ENCODE measurements at regions not wholly inside any gene's neighbourhood (a gene's known extent, or its start where the extent isn't known, plus 50 kb on each side); places are given as distances from the start of the nearest gene placed in this dataset.

DNA sequence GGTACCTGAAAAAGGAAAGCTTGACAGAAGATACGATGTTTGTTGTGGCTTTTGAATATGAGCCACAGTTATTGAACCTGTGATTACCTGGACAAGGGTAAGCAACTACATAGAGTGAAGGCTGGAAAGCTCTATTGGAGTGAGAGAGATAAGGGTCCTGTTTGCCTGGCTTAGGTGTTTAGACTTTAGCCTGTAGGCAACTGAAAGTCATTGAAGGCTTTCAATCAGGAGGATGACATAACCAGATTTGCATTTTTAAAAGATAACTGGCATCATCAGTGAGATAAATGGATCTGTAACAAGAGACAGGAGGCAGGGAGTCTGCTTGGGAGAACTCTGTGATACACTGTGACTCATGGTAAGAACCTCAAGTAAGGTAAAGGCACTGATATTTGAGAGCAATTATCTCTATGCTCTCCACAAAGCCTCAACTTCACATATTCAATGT, 128.9 kb upstream of the SOX5 start:
- Mint-ChIP-seq H3K4me3 (no peak overlapping the region), H3K27ac (no peak overlapping the region)

GRCh38 chr12:24077161-24077560, 127.7 kb upstream of the SOX5 start:
- Mint-ChIP-seq H3K4me3 (no peak overlapping the region), H3K27me3 (ENCODE audit: low read depth) (no peaks in the 10 kb centered on the region)

More for the DNA sequence above, 128.9 kb upstream of the SOX5 start:
- DNase-seq (ENCODE audit: low spot score), result no peak
- H3K36me3 Mint-ChIP-seq (ENCODE audit: low read depth), result no peaks in the 10 kb centered on the region
- no peaks in the 10 kb centered on the region for H3K4me1 Mint-ChIP-seq (ENCODE audit: low read depth)
- no peaks in the 10 kb centered on the region for H3K27me3 Mint-ChIP-seq (ENCODE audit: low read depth)
- H3K9me3 Mint-ChIP-seq, result peaks cover 3% of the 10 kb centered on the region

GRCh38 chr12:24075650-24076049, 126.2 kb upstream of the SOX5 start:
- Mint-ChIP-seq H3K27me3 (ENCODE audit: low read depth) (no peaks in the 10 kb centered on the region), H3K9me3 (peaks cover 3% of the 10 kb centered on the region), H3K4me1 (ENCODE audit: low read depth) (no peaks in the 10 kb centered on the region), H3K27ac (no peak overlapping the region), H3K4me3 (no peak overlapping the region), H3K36me3 (ENCODE audit: low read depth) (no peaks in the 10 kb centered on the region)
- no peak for DNase-seq (ENCODE audit: low spot score)

More at GRCh38 chr12:24077161-24077560, 127.7 kb upstream of the SOX5 start:
- DNase-seq (ENCODE audit: low spot score), result no peak
- H3K27ac Mint-ChIP-seq, result no peak overlapping the region
- peaks cover 3% of the 10 kb centered on the region for H3K9me3 Mint-ChIP-seq
- no peaks in the 10 kb centered on the region for H3K4me1 Mint-ChIP-seq (ENCODE audit: low read depth)
- H3K36me3 Mint-ChIP-seq (ENCODE audit: low read depth), result no peaks in the 10 kb centered on the region

DNA sequence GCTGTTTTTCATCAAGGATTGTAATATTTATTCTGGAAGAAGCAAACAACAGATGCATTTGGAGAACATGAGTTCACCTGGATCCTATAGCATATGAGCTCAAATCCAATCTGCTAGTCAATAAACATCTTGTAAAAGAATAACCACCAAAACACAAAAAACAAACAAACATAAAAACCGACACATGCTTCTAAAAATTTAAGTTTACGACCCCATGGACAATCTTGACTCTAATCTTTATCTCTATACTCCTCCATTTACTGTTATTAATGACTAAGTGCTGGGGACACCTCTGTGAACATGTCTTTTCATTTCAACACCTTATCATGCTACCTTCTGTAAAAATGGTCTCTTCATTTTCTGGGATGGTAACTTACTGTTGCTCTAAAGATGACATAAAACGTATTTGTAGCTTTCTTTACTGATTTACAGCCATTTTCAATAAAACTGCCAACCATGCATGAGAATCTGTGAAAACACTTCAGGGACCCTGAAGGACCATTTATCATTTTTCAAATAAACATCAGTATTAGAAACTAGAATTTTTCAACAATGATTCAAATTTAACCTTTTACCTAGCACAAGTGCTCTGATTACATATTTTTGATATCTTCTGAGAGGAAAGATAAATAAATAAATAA, 123.8 kb upstream of the SOX5 start:
- no peak overlapping the region for H3K4me3 Mint-ChIP-seq
- no peak overlapping the region for H3K27ac Mint-ChIP-seq
- H3K27me3 Mint-ChIP-seq (ENCODE audit: low read depth), result no peaks in the 10 kb centered on the region
- H3K36me3 Mint-ChIP-seq (ENCODE audit: low read depth), result no peaks in the 10 kb centered on the region
- DNase-seq (ENCODE audit: low spot score), result no peak
- peaks cover 3% of the 10 kb centered on the region for H3K9me3 Mint-ChIP-seq
- no peaks in the 10 kb centered on the region for H3K4me1 Mint-ChIP-seq (ENCODE audit: low read depth)

GRCh38 chr12:24072302-24072701, 122.8 kb upstream of the SOX5 start:
- Mint-ChIP-seq H3K36me3 (ENCODE audit: low read depth) (no peaks in the 10 kb centered on the region), H3K4me1 (ENCODE audit: low read depth) (no peaks in the 10 kb centered on the region), H3K27ac (no peak overlapping the region), H3K4me3 (no peak overlapping the region), H3K27me3 (ENCODE audit: low read depth) (no peaks in the 10 kb centered on the region), H3K9me3 (peaks cover 2% of the 10 kb centered on the region)
- DNase-seq (ENCODE audit: low spot score), result no peak

DNA sequence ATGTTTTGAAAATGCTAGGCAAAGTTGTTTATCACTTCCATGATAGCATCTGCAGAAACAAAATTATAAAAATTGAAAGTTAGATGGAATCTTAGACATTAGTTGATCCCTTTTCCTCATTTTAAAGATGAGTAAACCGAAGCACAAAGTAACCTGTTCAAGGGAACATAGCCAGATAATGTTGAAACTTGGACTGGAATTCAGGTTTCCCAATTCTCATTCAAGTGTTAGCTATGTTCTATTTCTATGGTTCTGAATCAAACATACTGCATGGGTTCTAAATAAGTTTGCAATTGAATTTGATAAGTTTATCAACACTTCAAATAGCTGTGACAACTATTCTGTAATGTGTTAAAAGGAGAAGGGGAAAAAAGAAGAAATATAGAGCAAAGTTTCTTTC, 122.4 kb upstream of the SOX5 start:
- no peaks in the 10 kb centered on the region for H3K27me3 Mint-ChIP-seq (ENCODE audit: low read depth)
- no peak overlapping the region for H3K27ac Mint-ChIP-seq
- no peak overlapping the region for H3K4me3 Mint-ChIP-seq
- H3K4me1 Mint-ChIP-seq (ENCODE audit: low read depth), result no peaks in the 10 kb centered on the region
- DNase-seq (ENCODE audit: low spot score), result no peak
- no peaks in the 10 kb centered on the region for H3K36me3 Mint-ChIP-seq (ENCODE audit: low read depth)
- no peaks in the 10 kb centered on the region for H3K9me3 Mint-ChIP-seq

GRCh38 chr12:24069532-24070395, 120.3 kb upstream of the SOX5 start:
- H3K36me3 Mint-ChIP-seq (ENCODE audit: low read depth), result no peaks in the 10 kb centered on the region
- H3K9me3 Mint-ChIP-seq, result no peaks in the 10 kb centered on the region
- H3K4me1 Mint-ChIP-seq (ENCODE audit: low read depth), result no peaks in the 10 kb centered on the region
- H3K27me3 Mint-ChIP-seq (ENCODE audit: low read depth), result no peaks in the 10 kb centered on the region
- H3K27ac Mint-ChIP-seq, result no peak overlapping the region
- H3K4me3 Mint-ChIP-seq, result no peak overlapping the region
- no peak for DNase-seq (ENCODE audit: low spot score)

DNA sequence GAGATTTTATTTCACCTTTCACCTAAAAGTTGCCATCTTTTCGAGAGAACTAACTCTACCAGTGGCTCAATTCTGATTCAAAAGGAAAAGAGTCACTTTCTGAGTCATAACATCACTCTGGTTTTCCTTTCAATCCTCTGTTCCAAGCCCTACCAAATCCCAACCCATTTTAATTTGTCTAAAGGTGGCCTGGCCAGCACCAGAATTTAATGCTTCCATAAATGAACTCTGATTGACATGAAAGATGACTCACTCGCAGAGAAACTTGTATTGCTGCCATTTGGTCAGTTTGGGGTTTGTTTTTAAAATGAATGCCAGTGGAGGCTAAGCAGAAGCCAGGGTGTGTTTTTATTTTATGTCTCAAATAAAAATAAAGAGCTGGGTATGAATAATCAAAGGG, 117.4 kb upstream of the SOX5 start:
- Mint-ChIP-seq H3K4me1 (ENCODE audit: low read depth) (no peaks in the 10 kb centered on the region), H3K36me3 (ENCODE audit: low read depth) (no peaks in the 10 kb centered on the region), H3K4me3 (no peak overlapping the region), H3K9me3 (no peaks in the 10 kb centered on the region), H3K27me3 (ENCODE audit: low read depth) (no peaks in the 10 kb centered on the region), H3K27ac (no peak overlapping the region)
- DNase-seq (ENCODE audit: low spot score), result no peak

- Mint-ChIP-seq H3K9me3 (no peaks in the 10 kb centered on the region), H3K4me3 (no peak overlapping the region), H3K36me3 (ENCODE audit: low read depth) (no peaks in the 10 kb centered on the region), H3K27me3 (ENCODE audit: low read depth) (no peaks in the 10 kb centered on the region), H3K4me1 (ENCODE audit: low read depth) (no peaks in the 10 kb centered on the region), H3K27ac (no peak overlapping the region)
- no peak for DNase-seq (ENCODE audit: low spot score)
Measured at GRCh38 chr12:24066097-24066496, 116.6 kb upstream of the SOX5 start.

- H3K4me1 Mint-ChIP-seq (ENCODE audit: low read depth), result no peaks in the 10 kb centered on the region
- no peaks in the 10 kb centered on the region for H3K36me3 Mint-ChIP-seq (ENCODE audit: low read depth)
- no peak overlapping the region for H3K4me3 Mint-ChIP-seq
- H3K27me3 Mint-ChIP-seq (ENCODE audit: low read depth), result no peaks in the 10 kb centered on the region
- H3K27ac Mint-ChIP-seq, result no peak overlapping the region
- no peaks in the 10 kb centered on the region for H3K9me3 Mint-ChIP-seq
- no peak for DNase-seq (ENCODE audit: low spot score)
Measured at GRCh38 chr12:24062642-24063245, 113.3 kb upstream of the SOX5 start.

DNA sequence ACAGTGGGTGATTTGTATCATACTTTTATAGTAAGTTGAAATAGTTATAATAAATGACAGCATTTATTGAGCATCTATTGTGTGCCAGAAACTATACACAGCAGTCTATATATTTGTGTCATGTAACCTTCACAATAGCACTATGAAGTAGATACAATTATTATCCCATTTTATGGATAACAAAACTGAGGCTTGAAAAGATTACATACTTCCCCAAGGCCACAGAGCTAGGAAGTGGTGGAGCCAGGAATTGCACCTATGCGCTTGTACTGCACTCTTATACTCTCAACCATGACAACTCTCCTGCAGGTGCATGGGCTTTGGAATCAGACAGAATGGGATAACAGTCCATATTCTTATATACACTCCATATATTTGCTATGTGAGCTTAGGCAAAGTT, 110.6 kb upstream of the SOX5 start:
- Mint-ChIP-seq H3K9me3 (no peaks in the 10 kb centered on the region), H3K27ac (no peak overlapping the region), H3K4me1 (ENCODE audit: low read depth) (no peaks in the 10 kb centered on the region), H3K4me3 (no peak overlapping the region), H3K36me3 (ENCODE audit: low read depth) (no peaks in the 10 kb centered on the region), H3K27me3 (ENCODE audit: low read depth) (no peaks in the 10 kb centered on the region)
- DNase-seq (ENCODE audit: low spot score), result no peak

DNA sequence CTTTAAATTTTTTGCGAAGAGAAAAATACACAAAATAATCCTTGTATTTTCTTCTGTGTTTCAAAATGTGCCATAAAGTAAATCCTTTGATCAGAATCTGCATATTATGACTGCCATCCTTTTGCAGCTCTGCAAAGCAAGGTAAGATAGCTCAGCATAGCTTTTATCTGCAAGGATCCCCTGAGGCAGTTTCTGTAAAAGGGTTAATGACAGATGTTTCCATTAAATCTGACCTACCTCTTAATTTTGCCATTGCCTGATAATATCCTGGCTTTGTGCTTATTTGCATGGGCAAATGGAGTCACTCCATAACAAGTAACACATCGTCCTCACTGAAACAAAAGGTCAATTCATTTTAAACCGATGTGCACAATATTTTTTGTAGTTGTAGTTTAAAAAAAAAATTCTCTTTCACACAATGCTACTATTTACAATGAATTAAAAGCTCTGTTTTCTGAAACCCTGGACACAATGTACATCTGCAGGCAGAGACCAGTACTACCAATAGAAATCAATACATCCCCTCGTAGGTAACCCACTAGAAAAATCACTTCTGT, 108.5 kb upstream of the SOX5 start:
- Mint-ChIP-seq H3K9me3 (peaks cover 6% of the 10 kb centered on the region), H3K4me3 (no peak overlapping the region), H3K4me1 (ENCODE audit: low read depth) (no peaks in the 10 kb centered on the region), H3K27ac (no peak overlapping the region), H3K27me3 (ENCODE audit: low read depth) (no peaks in the 10 kb centered on the region), H3K36me3 (ENCODE audit: low read depth) (no peaks in the 10 kb centered on the region)
- DNase-seq (ENCODE audit: low spot score), result no peak

DNA sequence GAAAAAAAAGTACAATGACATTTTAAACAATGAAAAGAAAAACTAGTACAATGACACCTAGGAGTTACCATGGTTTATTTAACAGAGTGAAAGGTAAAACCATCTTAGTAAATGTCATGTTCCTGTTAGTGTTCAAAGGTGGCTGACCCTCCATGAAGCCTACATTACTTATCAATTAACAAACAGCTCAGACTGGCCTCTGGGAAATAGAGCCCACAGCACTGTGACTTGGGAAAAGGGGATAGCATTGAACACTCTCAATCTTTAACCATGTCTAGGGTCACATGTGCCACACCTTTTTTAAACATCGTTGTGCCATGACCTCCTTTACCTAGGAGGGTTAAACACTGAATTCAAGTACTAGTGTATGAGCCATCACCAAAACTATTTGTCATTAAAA, 106.3 kb upstream of the SOX5 start:
- DNase-seq (ENCODE audit: low spot score), result no peak
- Mint-ChIP-seq H3K4me3 (no peak overlapping the region), H3K9me3 (peaks cover 6% of the 10 kb centered on the region), H3K36me3 (ENCODE audit: low read depth) (no peaks in the 10 kb centered on the region), H3K4me1 (ENCODE audit: low read depth) (no peaks in the 10 kb centered on the region), H3K27ac (no peak overlapping the region), H3K27me3 (ENCODE audit: low read depth) (no peaks in the 10 kb centered on the region)

DNA sequence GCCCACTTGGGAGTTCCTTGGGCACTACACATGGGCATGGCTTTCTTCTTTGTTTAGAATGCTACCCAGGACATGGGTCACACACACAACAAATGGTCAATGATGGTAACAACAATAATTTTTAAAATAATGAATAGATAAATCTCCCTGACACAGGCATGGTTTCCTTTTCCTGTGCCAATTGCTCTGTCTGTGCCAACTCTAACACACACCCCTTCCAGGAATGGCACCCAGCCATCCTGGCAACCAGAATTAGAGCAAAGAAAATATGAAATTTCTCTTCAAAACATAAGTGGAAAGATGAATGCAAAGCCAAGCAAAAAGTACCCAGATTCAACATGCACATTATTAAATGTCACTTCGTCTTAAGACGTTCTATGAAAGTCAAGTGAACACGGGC, 104.9 kb upstream of the SOX5 start:
- Mint-ChIP-seq H3K27me3 (ENCODE audit: low read depth) (no peaks in the 10 kb centered on the region), H3K27ac (no peak overlapping the region), H3K4me3 (no peak overlapping the region), H3K4me1 (ENCODE audit: low read depth) (no peaks in the 10 kb centered on the region), H3K36me3 (ENCODE audit: low read depth) (no peaks in the 10 kb centered on the region), H3K9me3 (peaks cover 6% of the 10 kb centered on the region)
- no peak for DNase-seq (ENCODE audit: low spot score)
